H1 (cell line): ENCODE measurements at regions not wholly inside any gene's neighbourhood (a gene's known extent, or its start where the extent isn't known, plus 50 kb on each side); places are given as distances from the start of the nearest gene placed in this dataset.

ENCODE experiments used
- RXRA ChIP-seq: IDR thresholded peaks from 2 replicates; pipeline ENCODE4 v1.6.1; 2011; ENCODE audit warnings: low read depth, mild to moderate bottlenecking, low read length, moderate library complexity; ENCODE audit not compliant: insufficient read depth
- SUZ12 ChIP-seq: fragments of 200-600 bp; sonication (generic); IDR thresholded peaks from 2 replicates; pipeline ENCODE4 v1.6.1; 2012; ENCODE audit warnings: mild to moderate bottlenecking, inconsistent platforms, low read length, moderate library complexity, mixed read lengths

DNA sequence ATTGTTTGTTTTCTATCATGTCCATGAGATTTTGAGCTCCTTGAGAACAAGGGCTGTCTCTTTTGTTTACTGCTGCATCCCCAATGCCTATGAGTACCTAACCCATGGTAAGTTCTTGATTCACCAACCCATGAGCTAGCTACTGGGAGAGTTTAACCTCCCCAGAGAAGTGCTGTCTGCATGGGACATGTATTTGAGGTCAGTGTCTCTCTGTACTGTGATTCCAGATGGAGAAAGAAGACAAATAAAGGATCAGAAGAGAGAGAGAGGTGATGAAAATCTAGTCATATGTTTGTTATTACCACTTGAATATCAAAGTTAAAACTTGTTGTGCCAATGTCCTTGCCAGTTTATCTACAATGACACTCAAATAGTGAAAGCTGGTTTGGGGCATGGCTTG, 421.8 kb downstream of the BCAT1 start (continued):
- TF ChIP-seq RXRA (no peak), SUZ12 (no peak)
- TF ChIP-seq, all 59 proteins: peak for 0
